GM23248 (cell line): ENCODE measurements at regions not wholly inside any gene's neighbourhood (a gene's known extent, or its start where the extent isn't known, plus 50 kb on each side); places are given as distances from the start of the nearest gene placed in this dataset.
"Not testable (repeated sequence)": the region's sequence is repeated elsewhere in the genome, so short reads cannot be mapped to it uniquely, and the experiment has no call there.

Source experiments
- DNase-seq: peaks from one replicate; pipeline ENCODE4 v3.0.0-alpha.2; 2015
- H2AFZ ChIP-seq: fragments of 200-600 bp; sonication (generic); 2 replicates; pipeline ENCODE4 v1.6.1; 2016; ENCODE audit warnings: antibody characterized with exemption
- H3F3A ChIP-seq: fragments of 200-600 bp; sonication (generic); 2 replicates; pipeline ENCODE4 v1.6.1; 2016; ENCODE audit warnings: mild to moderate bottlenecking, antibody characterized with exemption, mixed run types; ENCODE audit not compliant: insufficient read depth
- H3K27ac ChIP-seq: fragments of 200-600 bp; sonication (generic); 2 replicates; pipeline ENCODE4 v1.5.1; 2016; ENCODE audit warnings: mild to moderate bottlenecking
- H3K27me3 ChIP-seq: fragments of 200-600 bp; sonication (generic); replicated peaks from 2 replicates; pipeline ENCODE4 v1.6.1; 2016; ENCODE audit warnings: mild to moderate bottlenecking; ENCODE audit not compliant: insufficient read depth
- H3K36me3 ChIP-seq: fragments of 200-600 bp; sonication (generic); 2 replicates; pipeline ENCODE4 v1.6.1; 2016; ENCODE audit warnings: low read depth, mild to moderate bottlenecking
- H3K4me1 ChIP-seq: fragments of 200-600 bp; sonication (generic); 2 replicates; pipeline ENCODE4 v1.6.1; 2016; ENCODE audit warnings: mild to moderate bottlenecking; ENCODE audit not compliant: insufficient read depth
- H3K4me2 ChIP-seq: fragments of 200-600 bp; sonication (generic); one replicate; pipeline ENCODE4 v1.6.1; 2016; ENCODE audit warnings: mild to moderate bottlenecking; ENCODE audit not compliant: unreplicated experiment
- H3K4me3 ChIP-seq: fragments of 200-600 bp; sonication (generic); 2 replicates; pipeline ENCODE4 v1.5.1; 2016; ENCODE audit warnings: mild to moderate bottlenecking
- H3K79me2 ChIP-seq: fragments of 200-600 bp; sonication (generic); 2 replicates; pipeline ENCODE4 v1.6.1; 2016; ENCODE audit warnings: mild to moderate bottlenecking; ENCODE audit not compliant: insufficient read depth
- H3K9ac ChIP-seq: fragments of 200-600 bp; sonication (generic); 2 replicates; pipeline ENCODE4 v1.6.1; 2016; ENCODE audit warnings: mild to moderate bottlenecking
- H3K9me2 ChIP-seq: fragments of 200-600 bp; sonication (generic); 2 replicates; pipeline ENCODE4 v1.6.1; 2016; ENCODE audit warnings: mixed run types, mild to moderate bottlenecking, moderate library complexity; ENCODE audit not compliant: insufficient read depth
- H3K9me3 ChIP-seq: fragments of 200-600 bp; sonication (generic); one replicate; pipeline ENCODE4 v1.6.1; 2017; ENCODE audit warnings: low read depth
- H4K20me1 ChIP-seq: fragments of 200-600 bp; sonication (generic); 2 replicates; pipeline ENCODE4 v1.6.0; 2016; ENCODE audit not compliant: insufficient read depth
- EZH2 ChIP-seq: fragments of 200-600 bp; sonication (generic); IDR thresholded peaks from 2 replicates; pipeline ENCODE4 v1.6.1; 2018; ENCODE audit warnings: antibody characterized with exemption, mild to moderate bottlenecking; ENCODE audit not compliant: insufficient read depth, poor library complexity, severe bottlenecking
- EZH2phosphoT487 ChIP-seq: fragments of 200-600 bp; sonication (generic); IDR thresholded peaks from 2 replicates; pipeline ENCODE4 v1.6.1; 2018; ENCODE audit warnings: antibody characterized with exemption, moderate library complexity, mild to moderate bottlenecking, low read depth; ENCODE audit not compliant: insufficient read depth
- WGBS, 2 experiments: methylation state at CpG; one replicate each; pipeline ENCODE4 v1.1.6; 2015 to 2017; ENCODE audit warnings: low lambda C conversion rate in 2 of 2, low coverage in 1 of 2; ENCODE audit errors: missing lambda C conversion rate in 2 of 2; 5-methylcytosine and 5-hydroxymethylcytosine counted together
- in situ Hi-C: fragments of 300-500 bp; cut with MboI; formaldehyde crosslinking; loops from 2 replicates; pipeline ENCODE4 v1.15.0; 2020

DNA sequence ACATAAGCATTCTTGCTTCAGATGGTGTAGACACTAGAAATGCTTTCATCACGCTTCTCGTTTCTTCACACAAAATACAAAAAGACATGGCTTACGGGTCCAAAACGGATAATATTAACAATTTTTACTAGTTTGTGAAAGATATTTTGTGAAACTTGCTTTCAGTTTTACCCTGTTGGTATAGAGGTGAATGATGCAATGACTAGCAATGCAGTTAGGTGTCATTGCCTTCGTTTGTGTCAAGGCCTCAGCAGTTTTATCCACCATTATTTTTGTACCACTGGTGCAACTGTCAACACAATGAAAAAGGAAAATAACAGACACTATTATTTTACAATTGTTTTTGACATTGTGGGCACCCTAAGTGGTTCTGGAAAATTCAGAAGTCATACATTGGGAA lies 323.0 kb downstream of the FLRT2 start:
- Histone ChIP-seq H3K9ac (no peak overlapping the region), H3K4me3 (no peak overlapping the region), H3K27me3 (no peaks in the 10 kb centered on the region), H2AFZ (no peak overlapping the region), H3K79me2 (no peaks in the 10 kb centered on the region), H3K4me2 (no peak overlapping the region), H4K20me1 (no peaks in the 10 kb centered on the region), H3K9me3 (no peaks in the 10 kb centered on the region), H3K27ac (no peak overlapping the region), H3F3A (no peaks in the 10 kb centered on the region), H3K4me1 (no peaks in the 10 kb centered on the region), H3K9me2 (no peaks in the 10 kb centered on the region), H3K36me3 (no peaks in the 10 kb centered on the region)
- TF ChIP-seq EZH2 = no peak
- TF ChIP-seq EZH2phosphoT487 = no peak
- whole genome bisulfite sequencing, 2 experiments = 34 to 35% methylated on average over 5 of the region's 5 CpGs
- in situ Hi-C loops = no loop called here
- DNase-seq = no peak

- H3K36me3 ChIP-seq = not testable (repeated sequence)
These were observed 322.2 kb downstream of the FLRT2 start for GRCh38 chr14:85852123-85852522.

DNA sequence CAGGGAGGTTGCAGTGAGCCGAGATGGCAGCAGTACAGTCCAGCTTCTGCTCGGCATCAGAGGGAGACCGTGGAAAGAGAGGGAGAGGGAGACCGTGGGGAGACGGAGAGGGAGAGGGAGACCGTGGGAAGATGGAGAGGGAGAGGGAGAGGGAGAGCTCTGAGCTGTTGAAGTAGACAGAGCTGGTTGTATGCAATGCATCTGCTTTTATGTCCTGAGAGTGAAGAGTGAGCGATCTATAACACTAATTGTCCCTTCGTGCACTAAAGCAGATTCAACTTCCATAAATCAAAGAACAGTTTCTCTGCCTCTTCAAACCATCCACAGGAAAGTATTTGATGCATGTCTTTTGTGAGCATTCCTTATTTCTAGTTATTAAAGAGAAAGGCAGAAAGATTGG lies 300.6 kb downstream of the FLRT2 start:
- H3K27me3 ChIP-seq, H3K9me2 ChIP-seq, H3K4me3 ChIP-seq, DNase-seq, in situ Hi-C loops, H3K9me3 ChIP-seq, H3F3A ChIP-seq, H3K4me1 ChIP-seq, H3K79me2 ChIP-seq, H4K20me1 ChIP-seq, H3K4me2 ChIP-seq, H2AFZ ChIP-seq, H3K27ac ChIP-seq, H3K9ac ChIP-seq, H3K36me3 ChIP-seq: not testable (repeated sequence)
- 60 to 73% methylated on average over 7 to 8 of the region's 8 CpGs for WGBS, 2 experiments

More at GRCh38 chr14:85852123-85852522, 322.2 kb downstream of the FLRT2 start:
- in situ Hi-C loops, H3K4me2 ChIP-seq, H3K9me3 ChIP-seq, H3K27me3 ChIP-seq, H3F3A ChIP-seq, H2AFZ ChIP-seq, H3K4me1 ChIP-seq, H3K9ac ChIP-seq, DNase-seq, H4K20me1 ChIP-seq, H3K9me2 ChIP-seq, H3K27ac ChIP-seq, H3K4me3 ChIP-seq, H3K79me2 ChIP-seq: not testable (repeated sequence)
- WGBS, 2 experiments = 36 to 38% methylated on average over 4 of the region's 4 CpGs

GRCh38 chr14:85829601-85830000 lies 299.7 kb downstream of the FLRT2 start:
- H3K9me3 ChIP-seq, H3K4me3 ChIP-seq, H3K79me2 ChIP-seq, H3K36me3 ChIP-seq, H4K20me1 ChIP-seq, DNase-seq, H3K4me1 ChIP-seq, H3K9ac ChIP-seq, H2AFZ ChIP-seq, H3K27me3 ChIP-seq, in situ Hi-C loops, H3K27ac ChIP-seq, H3F3A ChIP-seq, H3K4me2 ChIP-seq, H3K9me2 ChIP-seq: not testable (repeated sequence)
- 63 to 80% methylated on average over 10 to 16 of the region's 25 CpGs for WGBS, 2 experiments

- in situ Hi-C loops = no loop called here
- Histone ChIP-seq H3F3A (no peaks in the 10 kb centered on the region), H2AFZ (no peak overlapping the region), H3K9ac (no peak overlapping the region), H4K20me1 (no peaks in the 10 kb centered on the region), H3K9me2 (no peaks in the 10 kb centered on the region), H3K4me3 (no peak overlapping the region), H3K4me2 (no peak overlapping the region), H3K9me3 (no peaks in the 10 kb centered on the region), H3K79me2 (no peaks in the 10 kb centered on the region), H3K36me3 (no peaks in the 10 kb centered on the region), H3K27ac (no peak overlapping the region), H3K4me1 (no peaks in the 10 kb centered on the region), H3K27me3 (no peaks in the 10 kb centered on the region)
- TF ChIP-seq EZH2phosphoT487 (no peak), EZH2 (no peak)
- WGBS, 2 experiments = 48% methylated on average over 1 of the region's 1 CpG
- DNase-seq = no peak
These were observed 294.6 kb downstream of the FLRT2 start for GRCh38 chr14:85824526-85824925.
